Ectodermal cell (in vitro differentiated cells): ENCODE measurements at regions not wholly inside any gene's neighbourhood (a gene's known extent, or its start where the extent isn't known, plus 50 kb on each side); places are given as distances from the start of the nearest gene placed in this dataset.

ENCODE experiments used
- H3K27ac ChIP-seq: 2 replicates; pipeline ENCODE4 v1.7.0; 2013; ENCODE audit warnings: mild to moderate bottlenecking, low read depth, low read length; ENCODE audit not compliant: insufficient read depth, poor library complexity, severe bottlenecking
- H3K27me3 ChIP-seq: 2 replicates; pipeline ENCODE4 v1.7.0; 2013; ENCODE audit warnings: mild to moderate bottlenecking, low read length; ENCODE audit not compliant: insufficient read depth, control insufficient read depth, poor library complexity, severe bottlenecking
- H3K36me3 ChIP-seq: one replicate; pipeline ENCODE4 v1.7.0; 2013; ENCODE audit warnings: low read length; ENCODE audit not compliant: control insufficient read depth, insufficient read depth
- H3K4me1 ChIP-seq: one replicate; pipeline ENCODE4 v1.7.0; 2013; ENCODE audit warnings: low read length; ENCODE audit not compliant: control insufficient read depth, insufficient read depth
- H3K4me3 ChIP-seq: 2 replicates; pipeline ENCODE4 v1.7.0; 2013; ENCODE audit warnings: low read depth, low read length, control low read depth; ENCODE audit not compliant: insufficient read depth
- H3K9me3 ChIP-seq: 2 replicates; pipeline ENCODE4 v1.7.0; 2013; ENCODE audit warnings: mild to moderate bottlenecking, low read length, moderate library complexity; ENCODE audit not compliant: control insufficient read depth
- WGBS, 2 experiments: methylation state at CpG; one replicate each; pipeline ENCODE4 v1.1.7; 2013; ENCODE audit warnings: missing lambda C conversion rate in 2 of 2; 5-methylcytosine and 5-hydroxymethylcytosine counted together

GRCh38 chr16:50858877-50859627, 117.2 kb downstream of the CYLD start:
- Histone ChIP-seq H3K4me1 (no peaks in the 10 kb centered on the region), H3K27me3 (no peaks in the 10 kb centered on the region), H3K9me3 (no peaks in the 10 kb centered on the region), H3K36me3 (no peaks in the 10 kb centered on the region), H3K4me3 (no peak overlapping the region), H3K27ac (no peak overlapping the region)
- 84 to 93% methylated on average over 6 of the region's 10 CpGs for WGBS, 2 experiments

GRCh38 chr16:50858376-50858775, 116.5 kb downstream of the CYLD start:
- H3K9me3 ChIP-seq = no peaks in the 10 kb centered on the region
- no peaks in the 10 kb centered on the region for H3K4me1 ChIP-seq
- no peak overlapping the region for H3K4me3 ChIP-seq
- H3K27me3 ChIP-seq = no peaks in the 10 kb centered on the region
- no peaks in the 10 kb centered on the region for H3K36me3 ChIP-seq
- H3K27ac ChIP-seq = no peak overlapping the region
- 74 to 76% methylated on average over 6 of the region's 6 CpGs for WGBS, 2 experiments

DNA sequence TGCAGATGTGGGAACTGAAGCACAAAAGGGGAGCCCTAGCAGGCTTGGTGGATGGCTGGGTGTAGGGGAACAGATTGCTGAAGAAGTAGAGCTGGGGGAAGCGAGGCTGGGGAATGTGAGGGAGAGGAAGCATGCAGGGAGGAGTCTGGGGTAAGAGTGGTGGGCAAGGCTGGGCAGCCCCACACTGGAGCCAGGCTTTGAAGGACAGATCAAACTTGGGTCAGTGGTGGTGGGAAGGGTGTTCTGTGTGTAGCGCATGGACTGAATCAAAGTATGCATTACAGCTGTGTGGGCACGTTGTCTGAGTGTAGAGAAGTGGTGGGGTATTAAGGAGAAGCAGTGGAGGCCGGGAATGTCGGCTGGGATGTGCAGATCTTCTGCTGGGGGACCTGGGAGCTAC, 116.0 kb downstream of the CYLD start:
- no peaks in the 10 kb centered on the region for H3K9me3 ChIP-seq
- WGBS, 2 experiments = 90 to 92% methylated on average over 5 of the region's 5 CpGs

GRCh38 chr16:50856991-50857390, 115.1 kb downstream of the CYLD start:
- Histone ChIP-seq H3K27ac (no peak overlapping the region), H3K9me3 (no peaks in the 10 kb centered on the region), H3K4me3 (no peak overlapping the region), H3K36me3 (no peaks in the 10 kb centered on the region), H3K27me3 (no peaks in the 10 kb centered on the region), H3K4me1 (no peaks in the 10 kb centered on the region)
- WGBS, 2 experiments = 84% methylated on average over 2 of the region's 2 CpGs

More for the DNA sequence above, 116.0 kb downstream of the CYLD start:
- H3K4me1 ChIP-seq = no peaks in the 10 kb centered on the region
- no peak overlapping the region for H3K27ac ChIP-seq
- no peaks in the 10 kb centered on the region for H3K27me3 ChIP-seq
- no peak overlapping the region for H3K4me3 ChIP-seq
- no peaks in the 10 kb centered on the region for H3K36me3 ChIP-seq

GRCh38 chr16:50853329-50853728, 111.4 kb downstream of the CYLD start:
- no peaks in the 10 kb centered on the region for H3K27me3 ChIP-seq
- H3K36me3 ChIP-seq = no peaks in the 10 kb centered on the region
- WGBS, 2 experiments = 88 to 96% methylated on average over 1 of the region's 1 CpG

More at GRCh38 chr16:50853329-50853728, 111.4 kb downstream of the CYLD start:
- Histone ChIP-seq H3K27ac (no peak overlapping the region), H3K4me1 (no peaks in the 10 kb centered on the region), H3K9me3 (no peaks in the 10 kb centered on the region), H3K4me3 (no peak overlapping the region)
